ENCODE measurements at regions not wholly inside any gene's neighbourhood (a gene's known extent, or its start where the extent isn't known, plus 50 kb on each side); places are given as distances from the start of the nearest gene placed in this dataset.

DNA sequence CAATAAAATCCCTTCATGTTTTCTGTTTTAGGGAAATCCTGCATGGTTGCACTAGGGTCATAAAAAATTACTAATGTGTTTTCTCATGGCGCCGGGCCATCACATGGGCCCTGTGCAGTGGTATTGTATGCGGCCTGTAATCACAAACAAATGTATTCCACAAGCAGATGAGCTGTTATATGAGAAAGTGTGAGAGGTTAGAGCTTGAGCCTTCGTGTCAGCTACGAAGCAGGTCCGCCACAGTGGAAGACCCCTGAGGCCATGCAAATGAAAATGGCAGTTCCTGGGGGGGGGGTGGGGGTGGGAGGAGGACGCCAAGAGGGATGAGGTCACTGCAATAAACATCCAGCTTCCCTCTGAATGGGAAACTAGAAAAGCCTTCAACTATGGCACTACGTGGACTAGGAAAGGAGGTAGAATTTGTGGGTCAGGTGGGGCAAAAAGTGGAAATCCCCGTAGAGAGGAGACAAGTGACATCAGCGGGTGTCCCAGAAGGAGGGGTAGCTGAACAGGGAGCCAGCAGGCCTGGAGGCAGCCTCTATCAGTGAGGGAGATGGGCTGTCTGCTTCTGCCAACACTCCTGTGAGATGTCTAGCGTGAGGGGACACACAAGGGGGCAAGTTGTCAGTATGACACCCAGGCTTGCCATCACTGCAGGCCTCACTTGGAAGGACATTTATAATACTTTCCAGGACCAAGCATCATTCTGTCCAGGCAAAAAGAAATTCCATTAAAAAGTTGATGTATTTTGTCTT lies 130.3 kb upstream of the CTAGE1 start:
- CTCF ChIA-PET: interaction anchor here (0.6 to 1.5 kb wide), 2 partner anchors 32 to 156 kb away, joined by 3 to 4 read pairs; no protein-coding TSS in a partner anchor
- DNase-seq (ENCODE audit: low read depth, low spot score): no peak
- no peak for FAIRE-seq
- RAD21 ChIA-PET (ENCODE audit: unreplicated experiment): no interaction called here
- no peak overlapping the region for H2AFZ ChIP-seq (ENCODE audit: control insufficient read depth, low read depth, low read length)
- H3K9me3 ChIP-seq (replicated peaks; ENCODE audit: control insufficient read depth, insufficient read depth, low read length): no peaks in the 10 kb centered on the region
- no peak for TF ChIP-seq BHLHE40 (IDR thresholded peaks at IDR 0.05; ENCODE audit: borderline replicate concordance in 1 of 2, low read depth in 2 of 2, low read length in 1 of 2)
- no peak for TF ChIP-seq SREBF2 (IDR thresholded peaks at IDR 0.05; ENCODE audit: low read length)
- TF ChIP-seq WRNIP1 (IDR thresholded peaks at IDR 0.05; ENCODE audit: borderline replicate concordance, low read depth, low read length): no peak
- TF ChIP-seq, protein P1, sequence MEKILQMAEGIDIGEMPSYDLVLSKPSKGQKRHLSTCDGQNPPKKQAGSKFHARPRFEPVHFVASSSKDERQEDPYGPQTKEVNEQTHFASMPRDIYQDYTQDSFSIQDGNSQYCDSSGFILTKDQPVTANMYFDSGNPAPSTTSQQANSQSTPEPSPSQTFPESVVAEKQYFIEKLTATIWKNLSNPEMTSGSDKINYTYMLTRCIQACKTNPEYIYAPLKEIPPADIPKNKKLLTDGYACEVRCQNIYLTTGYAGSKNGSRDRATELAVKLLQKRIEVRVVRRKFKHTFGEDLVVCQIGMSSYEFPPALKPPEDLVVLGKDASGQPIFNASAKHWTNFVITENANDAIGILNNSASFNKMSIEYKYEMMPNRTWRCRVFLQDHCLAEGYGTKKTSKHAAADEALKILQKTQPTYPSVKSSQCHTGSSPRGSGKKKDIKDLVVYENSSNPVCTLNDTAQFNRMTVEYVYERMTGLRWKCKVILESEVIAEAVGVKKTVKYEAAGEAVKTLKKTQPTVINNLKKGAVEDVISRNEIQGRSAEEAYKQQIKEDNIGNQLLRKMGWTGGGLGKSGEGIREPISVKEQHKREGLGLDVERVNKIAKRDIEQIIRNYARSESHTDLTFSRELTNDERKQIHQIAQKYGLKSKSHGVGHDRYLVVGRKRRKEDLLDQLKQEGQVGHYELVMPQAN (conservative IDR thresholded peaks at IDR 0.05): no peak
- TF ChIP-seq BRCA1 (IDR thresholded peaks at IDR 0.05; ENCODE audit: low read depth, low read length): no peak
- TF ChIP-seq HDGF (IDR thresholded peaks at IDR 0.05): no peak
- no peak for TF ChIP-seq IKZF1 (conservative IDR thresholded peaks at IDR 0.05)
- TF ChIP-seq, protein P2, sequence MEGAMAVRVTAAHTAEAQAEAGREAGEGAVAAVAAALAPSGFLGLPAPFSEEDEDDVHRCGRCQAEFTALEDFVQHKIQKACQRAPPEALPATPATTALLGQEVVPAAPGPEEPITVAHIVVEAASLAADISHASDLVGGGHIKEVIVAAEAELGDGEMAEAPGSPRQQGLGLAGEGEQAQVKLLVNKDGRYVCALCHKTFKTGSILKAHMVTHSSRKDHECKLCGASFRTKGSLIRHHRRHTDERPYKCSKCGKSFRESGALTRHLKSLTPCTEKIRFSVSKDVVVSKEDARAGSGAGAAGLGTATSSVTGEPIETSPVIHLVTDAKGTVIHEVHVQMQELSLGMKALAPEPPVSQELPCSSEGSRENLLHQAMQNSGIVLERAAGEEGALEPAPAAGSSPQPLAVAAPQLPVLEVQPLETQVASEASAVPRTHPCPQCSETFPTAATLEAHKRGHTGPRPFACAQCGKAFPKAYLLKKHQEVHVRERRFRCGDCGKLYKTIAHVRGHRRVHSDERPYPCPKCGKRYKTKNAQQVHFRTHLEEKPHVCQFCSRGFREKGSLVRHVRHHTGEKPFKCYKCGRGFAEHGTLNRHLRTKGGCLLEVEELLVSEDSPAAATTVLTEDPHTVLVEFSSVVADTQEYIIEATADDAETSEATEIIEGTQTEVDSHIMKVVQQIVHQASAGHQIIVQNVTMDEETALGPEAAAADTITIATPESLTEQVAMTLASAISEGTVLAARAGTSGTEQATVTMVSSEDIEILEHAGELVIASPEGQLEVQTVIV (IDR thresholded peaks at IDR 0.05; ENCODE audit: borderline replicate concordance, partially characterized antibody): no peak
- TF ChIP-seq JUND (IDR thresholded peaks at IDR 0.05; ENCODE audit: low read depth, low read length): no peak
- TF ChIP-seq POLR2AphosphoS5 (IDR thresholded peaks at IDR 0.05; ENCODE audit: low read length): no peak
- no peak for TF ChIP-seq YY1 (IDR thresholded peaks at IDR 0.05; ENCODE audit: low read depth, low read length)
- TF ChIP-seq, protein P3, sequence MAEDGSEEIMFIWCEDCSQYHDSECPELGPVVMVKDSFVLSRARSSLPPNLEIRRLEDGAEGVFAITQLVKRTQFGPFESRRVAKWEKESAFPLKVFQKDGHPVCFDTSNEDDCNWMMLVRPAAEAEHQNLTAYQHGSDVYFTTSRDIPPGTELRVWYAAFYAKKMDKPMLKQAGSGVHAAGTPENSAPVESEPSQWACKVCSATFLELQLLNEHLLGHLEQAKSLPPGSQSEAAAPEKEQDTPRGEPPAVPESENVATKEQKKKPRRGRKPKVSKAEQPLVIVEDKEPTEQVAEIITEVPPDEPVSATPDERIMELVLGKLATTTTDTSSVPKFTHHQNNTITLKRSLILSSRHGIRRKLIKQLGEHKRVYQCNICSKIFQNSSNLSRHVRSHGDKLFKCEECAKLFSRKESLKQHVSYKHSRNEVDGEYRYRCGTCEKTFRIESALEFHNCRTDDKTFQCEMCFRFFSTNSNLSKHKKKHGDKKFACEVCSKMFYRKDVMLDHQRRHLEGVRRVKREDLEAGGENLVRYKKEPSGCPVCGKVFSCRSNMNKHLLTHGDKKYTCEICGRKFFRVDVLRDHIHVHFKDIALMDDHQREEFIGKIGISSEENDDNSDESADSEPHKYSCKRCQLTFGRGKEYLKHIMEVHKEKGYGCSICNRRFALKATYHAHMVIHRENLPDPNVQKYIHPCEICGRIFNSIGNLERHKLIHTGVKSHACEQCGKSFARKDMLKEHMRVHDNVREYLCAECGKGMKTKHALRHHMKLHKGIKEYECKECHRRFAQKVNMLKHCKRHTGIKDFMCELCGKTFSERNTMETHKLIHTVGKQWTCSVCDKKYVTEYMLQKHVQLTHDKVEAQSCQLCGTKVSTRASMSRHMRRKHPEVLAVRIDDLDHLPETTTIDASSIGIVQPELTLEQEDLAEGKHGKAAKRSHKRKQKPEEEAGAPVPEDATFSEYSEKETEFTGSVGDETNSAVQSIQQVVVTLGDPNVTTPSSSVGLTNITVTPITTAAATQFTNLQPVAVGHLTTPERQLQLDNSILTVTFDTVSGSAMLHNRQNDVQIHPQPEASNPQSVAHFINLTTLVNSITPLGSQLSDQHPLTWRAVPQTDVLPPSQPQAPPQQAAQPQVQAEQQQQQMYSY (CRISPR knock-in tag; IDR thresholded peaks at IDR 0.05): no peak
- no peak for TF ChIP-seq PAX5 (IDR thresholded peaks at IDR 0.05; ENCODE audit: borderline replicate concordance, low read depth, low read length)
- no peaks in the 10 kb centered on the region for H3K36me3 ChIP-seq (ENCODE audit: control insufficient read depth in 2 of 2, insufficient read depth in 2 of 2, low read length in 1 of 2)
- no peaks in the 10 kb centered on the region for H4K20me1 ChIP-seq (ENCODE audit: control insufficient read depth, insufficient read depth)
- ATAC-seq: no peak
- in situ Hi-C loops (cut with MboI): no loop called here
- H3K79me2 ChIP-seq (ENCODE audit: control insufficient read depth, insufficient read depth, low read length): no peaks in the 10 kb centered on the region
- no peak overlapping the region for H3K4me3 ChIP-seq
- no peak overlapping the region for H3K4me2 ChIP-seq (ENCODE audit: control insufficient read depth, insufficient read depth)
- H3K9ac ChIP-seq (ENCODE audit: control insufficient read depth, insufficient read depth, low read length): no peak overlapping the region
- intact Hi-C loops (cut with micrococcal nuclease; ENCODE audit: unreplicated experiment): no loop called here
- SMC1A ChIA-PET (ENCODE audit: uncharacterized antibody, unreplicated experiment): no interaction called here
- no peaks in the 10 kb centered on the region for H3K4me1 ChIP-seq (ENCODE audit: control insufficient read depth, insufficient read depth, low read length)
- H3K27ac ChIP-seq (ENCODE audit: control insufficient read depth, insufficient read depth): no peak overlapping the region
- POLR2A ChIA-PET: interaction anchor here (0.6 kb wide), 1 partner anchor 1110 kb away, joined by 5 read pairs; no protein-coding TSS in a partner anchor
- H3K27me3 ChIP-seq (replicated peaks in 1 of 2; ENCODE audit: control insufficient read depth in 2 of 2, insufficient read depth in 2 of 2, low read length in 1 of 2): no peaks in the 10 kb centered on the region
- BruUV-seq (replicated peaks): no TSS peak
- 27% methylated on average over 11 of the region's 11 CpGs for WGBS (ENCODE audit: insufficient coverage, insufficient replicate concordance, low lambda C conversion rate, missing lambda C conversion rate)

Data from GM12878 (cell line).